Right forelimb (tissue), 1 donor: ENCODE measurements at regions not wholly inside any gene's neighbourhood (a gene's known extent, or its start where the extent isn't known, plus 50 kb on each side); places are given as distances from the start of the nearest gene placed in this dataset.
A peak's percentile ranks its signal among the peaks of the same experiment; 100 is the strongest.

Experiments
- DNase-seq: peaks from one replicate; pipeline ENCODE4 v3.0.0-alpha.2; 2018

DNA sequence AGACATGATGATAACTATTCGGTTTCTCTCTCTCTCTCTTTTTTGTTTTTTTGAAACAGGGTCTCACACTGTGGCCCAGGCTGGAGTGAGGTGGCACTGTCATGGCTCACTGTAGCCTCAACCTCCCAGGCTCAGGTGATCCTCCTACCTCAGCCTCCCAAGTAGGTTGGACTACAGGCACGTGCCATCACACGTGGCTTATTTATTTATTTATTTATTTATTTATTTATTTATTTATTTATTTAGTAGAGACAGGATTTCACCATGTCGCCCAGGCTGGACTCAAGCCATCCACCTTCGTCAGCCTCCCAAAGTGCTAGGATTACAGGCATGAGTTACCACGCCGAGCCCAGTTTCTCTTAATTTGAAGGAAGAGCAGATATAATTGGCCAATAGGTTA, 427.9 kb upstream of the JAG1 start:
- DNase-seq: no peak

DNA sequence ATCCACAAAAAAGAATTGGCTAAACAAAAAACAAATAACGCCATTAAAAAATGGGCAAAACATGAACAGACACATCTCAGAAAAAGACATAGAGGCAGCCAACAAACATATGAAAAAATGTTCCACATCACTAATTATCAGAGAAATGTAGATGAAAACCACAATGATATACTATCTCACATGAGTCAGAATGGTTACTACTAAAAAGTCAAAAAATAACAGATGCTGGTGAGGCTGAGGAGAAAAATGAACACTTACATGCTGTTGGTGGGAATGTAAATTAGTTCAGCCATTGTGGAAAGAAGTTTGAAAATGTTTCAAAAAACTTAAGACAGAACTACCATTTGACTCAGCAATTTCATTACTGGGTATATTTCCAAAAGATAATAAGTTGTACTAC, 430.1 kb upstream of the JAG1 start:
- no peak for DNase-seq

DNA sequence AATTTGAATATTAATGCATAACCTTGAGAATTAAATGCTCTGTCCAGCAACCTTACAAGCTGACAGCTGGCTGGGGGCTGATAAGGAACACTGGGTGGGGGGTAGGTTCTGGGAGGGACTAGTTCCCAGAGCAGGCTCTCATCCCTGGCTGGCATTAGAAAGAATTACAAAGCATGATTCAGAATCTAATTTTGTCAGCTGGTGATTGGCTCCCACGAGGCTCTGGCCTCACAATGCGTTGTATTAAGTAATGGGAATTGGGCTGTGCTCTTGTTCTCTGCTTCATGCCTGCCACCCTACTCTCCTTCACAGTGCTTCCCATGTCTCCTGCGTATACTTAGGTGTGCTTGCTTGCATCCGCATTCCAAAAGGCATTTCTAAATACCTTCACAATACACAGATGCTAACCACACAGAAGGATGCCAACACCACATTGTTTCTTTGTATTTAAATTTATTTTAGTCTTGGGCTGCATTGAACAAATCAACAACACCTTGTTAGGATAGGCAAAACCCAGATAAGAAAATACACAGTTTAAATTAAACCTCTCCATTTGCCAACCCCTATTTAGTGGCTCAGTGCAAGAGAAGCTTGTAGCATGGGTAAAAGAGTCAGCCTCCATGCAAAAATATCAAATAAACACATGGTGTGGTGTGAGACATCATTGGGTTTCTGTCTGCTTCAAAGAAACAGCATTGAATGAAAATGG, 434.5 kb upstream of the JAG1 start:
- no peak for DNase-seq

DNA sequence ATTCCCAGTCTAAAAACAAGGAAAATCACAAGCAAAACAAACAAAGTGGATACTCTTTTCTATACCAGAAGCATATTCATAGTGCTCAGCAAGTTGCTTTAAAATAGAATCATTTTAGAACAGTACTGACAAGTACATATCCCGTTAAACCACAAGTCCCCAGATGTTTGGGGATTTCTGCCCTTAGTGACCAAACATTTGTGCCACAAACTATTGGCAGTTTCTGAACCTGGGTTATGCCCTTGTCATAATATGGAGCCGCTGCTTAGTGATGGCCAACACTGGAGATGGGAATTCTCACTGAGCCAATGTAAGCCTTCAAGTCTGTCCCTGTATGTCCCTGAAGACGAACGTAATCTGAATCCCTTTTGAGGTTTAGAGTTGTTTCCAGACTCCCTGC, 436.7 kb upstream of the JAG1 start:
- DNase-seq: no peak

DNA sequence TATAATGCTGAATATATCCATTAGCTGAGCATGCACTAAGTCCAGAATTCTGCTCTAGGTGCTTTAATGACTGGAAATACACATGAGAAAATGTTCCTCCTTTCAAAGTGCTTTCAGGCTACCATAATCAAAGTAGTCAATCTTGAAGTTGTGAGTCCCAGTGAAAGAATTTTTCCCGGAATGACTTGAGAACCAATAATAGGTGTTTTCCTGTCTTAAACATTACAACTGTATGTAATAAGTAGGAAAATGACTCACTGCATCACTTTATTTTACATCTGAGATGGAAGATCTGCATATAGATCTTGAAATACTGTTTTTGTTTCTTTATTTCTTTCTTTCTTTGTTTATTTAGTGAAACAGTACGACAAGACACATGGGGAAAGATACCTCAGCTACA, 437.4 kb upstream of the JAG1 start:
- DNase-seq: no peak

DNA sequence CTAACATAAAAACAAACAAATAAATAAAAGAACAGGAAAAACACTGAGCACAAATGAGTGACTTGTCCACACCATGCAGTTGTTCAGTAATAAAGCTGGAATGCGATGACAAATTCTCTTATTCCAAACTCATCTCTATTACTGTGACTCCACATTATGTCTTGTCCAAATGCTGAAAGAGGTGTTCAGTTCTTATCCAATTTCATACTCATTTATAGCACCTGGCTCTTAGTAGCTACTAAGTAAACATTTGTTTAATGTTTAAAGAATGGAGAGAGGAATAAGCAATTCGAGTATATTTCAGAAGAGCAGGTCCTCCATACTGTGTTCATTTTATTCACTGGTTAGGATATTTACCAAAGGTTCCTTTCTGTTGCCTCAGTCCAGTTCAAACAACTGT, 439.0 kb upstream of the JAG1 start:
- no peak for DNase-seq

DNA sequence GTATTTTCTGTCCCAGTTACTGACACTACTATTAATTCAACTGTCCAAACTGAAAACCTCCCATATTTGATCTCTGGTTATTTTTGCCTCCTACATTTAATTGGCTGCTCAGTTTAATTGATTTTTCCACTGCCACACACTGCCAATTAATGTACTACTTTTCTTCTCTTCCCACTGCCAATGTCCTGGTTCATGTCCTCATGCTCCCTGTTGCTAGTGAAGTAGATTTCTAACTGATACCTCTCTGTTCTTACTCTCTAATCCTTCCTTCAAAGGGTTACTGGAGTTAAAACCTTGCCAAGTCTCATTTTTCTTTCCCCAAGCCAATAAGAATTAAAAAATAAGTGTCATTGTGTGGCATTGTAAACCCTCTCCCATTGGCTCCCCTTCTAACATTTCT, 440.6 kb upstream of the JAG1 start:
- no peak for DNase-seq

DNA sequence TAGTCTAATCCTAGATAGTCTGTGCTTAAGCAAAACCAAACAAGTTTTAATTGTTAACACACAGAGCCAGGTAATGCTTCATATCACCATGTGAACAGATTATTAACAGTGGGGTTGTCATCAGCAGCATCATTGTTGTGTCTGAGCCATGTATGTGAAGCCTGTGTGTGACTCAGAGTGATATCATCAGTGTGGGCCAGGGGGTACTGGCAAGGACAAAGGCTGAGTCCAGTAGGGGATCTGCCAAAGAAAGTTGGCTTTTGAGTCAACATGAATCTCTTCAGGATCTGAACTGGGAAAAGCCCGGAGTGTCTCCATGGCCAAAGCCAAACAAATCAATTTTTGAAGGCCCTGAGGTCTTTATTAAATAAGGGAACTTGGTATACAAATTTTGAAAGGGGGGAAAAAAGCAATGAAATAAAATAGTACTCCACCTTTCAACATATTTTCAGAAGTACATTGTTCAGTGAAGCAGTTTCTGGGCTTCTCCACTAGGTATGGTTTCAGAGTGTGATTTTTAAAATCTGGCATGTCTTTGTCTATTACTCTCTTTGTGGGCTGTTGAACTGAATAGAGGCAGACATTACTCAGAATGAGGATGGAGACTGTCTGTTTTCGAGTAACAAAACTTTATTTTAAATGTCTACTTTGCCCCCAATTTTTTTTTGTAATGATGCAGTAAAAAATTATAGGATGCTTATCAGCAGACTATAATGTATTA, 444.2 kb upstream of the JAG1 start:
- DNase-seq: no peak

DNA sequence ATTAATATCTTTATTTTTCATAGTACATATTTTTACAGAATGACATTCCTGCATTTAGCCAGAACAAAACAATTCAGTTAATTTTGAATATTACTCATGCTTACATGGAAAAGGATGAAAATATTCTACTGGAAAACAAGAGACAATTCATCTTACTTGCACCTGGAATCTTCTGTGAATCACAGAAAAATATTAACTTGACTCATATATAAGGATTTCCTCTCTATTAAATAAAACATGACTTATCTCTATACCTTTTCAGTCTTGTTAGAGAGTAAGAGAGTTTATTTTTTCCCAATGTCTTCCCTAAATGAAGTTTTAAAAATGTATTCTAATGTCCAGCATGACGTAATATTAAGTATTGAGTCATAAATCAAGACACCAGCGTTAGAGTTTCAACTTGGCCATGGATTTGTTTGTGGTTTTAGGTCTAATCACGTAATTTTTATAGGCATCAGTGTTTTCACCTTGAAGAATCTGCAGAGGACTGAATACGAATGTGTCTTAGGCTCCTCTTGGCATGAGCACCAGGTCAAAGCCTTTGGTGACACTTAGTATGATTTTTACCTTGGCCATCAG, 445.1 kb upstream of the JAG1 start:
- no peak for DNase-seq

DNA sequence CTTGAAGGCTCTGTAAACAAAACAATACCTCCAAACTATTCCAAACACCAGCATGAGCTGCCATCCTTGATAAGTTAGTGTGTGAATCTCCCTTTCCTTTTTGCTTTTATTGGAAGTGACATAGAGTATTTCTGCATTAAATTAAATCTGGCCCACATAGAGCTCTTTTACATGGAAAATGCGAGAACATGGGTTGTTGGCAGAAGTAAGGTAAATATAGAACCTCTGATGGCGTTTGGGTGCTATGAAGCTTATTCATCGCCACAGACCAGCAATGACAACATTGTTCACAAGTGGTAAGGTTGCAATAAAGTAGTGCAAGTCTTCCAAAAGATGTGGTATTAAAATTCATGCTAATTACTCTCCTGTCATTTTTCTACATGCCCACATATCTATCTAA, 445.8 kb upstream of the JAG1 start:
- DNase-seq: no peak

DNA sequence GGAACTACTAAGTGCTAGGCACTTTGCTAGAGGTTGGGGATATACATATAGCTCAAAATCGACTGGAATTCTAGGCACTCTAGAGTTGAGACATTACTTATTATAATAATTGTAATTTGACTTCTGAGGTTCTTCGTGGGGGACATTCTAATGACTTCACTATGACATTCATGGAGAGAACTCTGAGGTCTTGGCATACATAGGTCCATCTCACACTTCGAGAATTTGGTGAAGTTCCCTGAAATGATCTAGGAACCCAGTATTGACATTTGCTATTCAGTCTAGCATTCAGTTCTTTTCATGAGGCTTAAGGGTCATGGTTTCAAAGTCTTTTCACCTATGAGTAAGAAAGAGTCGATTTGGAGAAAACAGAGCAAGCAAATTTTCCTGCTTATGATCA, 446.6 kb upstream of the JAG1 start:
- DNase-seq: no peak

DNA sequence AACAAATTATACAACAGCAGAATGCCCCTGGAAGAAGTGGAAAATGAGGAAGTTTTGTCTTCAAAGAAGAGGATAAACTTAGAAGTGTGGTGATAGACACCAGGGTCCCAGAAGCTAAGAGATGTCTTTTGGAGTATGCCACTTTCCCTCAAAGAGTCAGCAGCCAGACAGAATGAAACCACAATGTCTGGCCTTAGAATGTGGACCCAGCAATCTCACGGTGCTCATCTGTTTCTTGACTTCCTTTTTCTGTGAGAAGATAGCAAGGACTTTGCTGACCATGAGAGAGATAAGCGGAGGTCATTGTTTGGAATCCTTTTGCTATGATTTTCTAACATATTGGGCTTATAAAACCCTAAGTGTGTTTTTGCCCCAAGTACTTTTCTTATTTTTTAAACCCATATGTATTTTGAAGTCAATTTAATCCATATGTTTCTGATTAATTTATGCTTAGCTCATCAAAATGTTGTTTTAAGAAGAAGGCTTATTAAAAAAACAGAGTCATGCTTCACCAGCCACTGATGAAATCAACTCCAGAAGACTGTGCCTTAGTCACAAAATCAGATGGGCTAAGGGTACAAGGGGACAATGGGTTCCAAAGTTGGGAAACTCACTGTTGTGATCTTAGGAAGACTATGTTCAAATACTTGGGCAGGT, 451.2 kb upstream of the JAG1 start:
- DNase-seq: no peak

DNA sequence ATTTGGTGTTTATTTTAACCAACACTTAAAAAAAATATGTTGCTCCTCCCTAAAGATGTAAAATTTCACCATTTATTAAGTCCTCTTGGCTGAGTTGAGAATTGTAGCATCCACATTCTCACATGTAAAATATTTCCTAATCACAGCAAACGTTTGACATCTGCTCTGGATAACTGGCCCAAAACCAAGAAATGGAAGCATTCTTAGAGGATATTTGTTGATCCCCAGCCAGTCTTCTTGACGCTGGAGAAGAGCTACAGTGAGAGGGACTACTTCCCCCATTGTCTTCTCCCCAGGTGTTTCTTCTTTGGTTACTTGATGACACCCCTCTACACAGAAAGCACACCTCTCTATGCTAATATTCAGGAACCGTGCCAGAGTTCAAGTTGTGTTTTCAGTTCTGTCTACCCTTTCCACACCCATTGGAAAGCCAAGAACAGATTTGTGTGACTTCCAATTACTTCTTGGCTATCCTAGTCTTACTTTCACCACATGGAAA, 454.5 kb upstream of the JAG1 start:
- DNase-seq: peak; percentile 49

DNA sequence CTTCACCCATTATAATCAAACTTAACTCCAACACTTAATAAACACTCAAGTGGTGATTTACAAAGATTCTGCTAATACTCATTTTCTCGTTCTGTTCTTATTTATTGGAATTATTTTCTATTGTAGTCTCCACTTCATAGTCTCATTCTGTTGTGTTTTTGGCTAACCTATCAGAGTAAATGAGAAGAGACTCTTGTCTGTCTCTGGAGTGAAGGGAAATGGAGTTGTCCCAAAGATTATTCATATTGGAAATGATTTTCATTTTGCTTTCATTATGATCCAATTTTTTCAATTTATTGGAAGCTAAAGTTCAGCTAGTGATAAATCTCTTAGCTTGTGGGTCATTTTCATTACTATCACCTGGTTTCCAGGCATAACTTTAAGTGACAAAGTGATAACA, 454.9 kb upstream of the JAG1 start:
- no peak for DNase-seq

DNA sequence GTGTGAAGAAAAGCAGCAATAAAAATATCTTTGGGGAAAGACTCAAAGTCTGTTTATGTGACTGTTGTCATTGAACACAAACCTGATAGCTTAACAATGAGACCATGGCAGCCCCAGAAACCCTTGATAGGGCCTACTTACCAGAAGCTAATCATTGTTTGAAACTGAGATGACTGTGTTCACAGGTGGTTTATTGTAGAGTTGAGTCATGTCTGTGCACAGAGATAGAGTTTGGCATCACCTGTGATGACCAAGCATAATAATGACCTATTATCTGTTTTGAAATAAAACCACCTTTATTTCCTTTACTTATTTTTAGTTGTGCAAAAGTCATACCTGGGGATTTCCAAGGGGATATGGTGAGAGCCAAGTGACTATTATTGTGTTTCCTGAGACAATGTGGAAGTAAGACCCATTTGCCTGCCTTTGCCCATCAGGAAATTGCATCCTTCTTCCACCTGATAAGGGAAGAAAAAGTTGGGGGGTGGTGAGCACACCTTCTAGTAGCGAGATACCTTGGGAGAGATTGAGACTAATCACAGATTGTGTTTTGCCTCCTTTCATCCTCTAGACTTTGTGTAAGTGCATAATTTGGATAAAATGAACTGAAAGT, 456.9 kb upstream of the JAG1 start:
- DNase-seq: no peak

DNA sequence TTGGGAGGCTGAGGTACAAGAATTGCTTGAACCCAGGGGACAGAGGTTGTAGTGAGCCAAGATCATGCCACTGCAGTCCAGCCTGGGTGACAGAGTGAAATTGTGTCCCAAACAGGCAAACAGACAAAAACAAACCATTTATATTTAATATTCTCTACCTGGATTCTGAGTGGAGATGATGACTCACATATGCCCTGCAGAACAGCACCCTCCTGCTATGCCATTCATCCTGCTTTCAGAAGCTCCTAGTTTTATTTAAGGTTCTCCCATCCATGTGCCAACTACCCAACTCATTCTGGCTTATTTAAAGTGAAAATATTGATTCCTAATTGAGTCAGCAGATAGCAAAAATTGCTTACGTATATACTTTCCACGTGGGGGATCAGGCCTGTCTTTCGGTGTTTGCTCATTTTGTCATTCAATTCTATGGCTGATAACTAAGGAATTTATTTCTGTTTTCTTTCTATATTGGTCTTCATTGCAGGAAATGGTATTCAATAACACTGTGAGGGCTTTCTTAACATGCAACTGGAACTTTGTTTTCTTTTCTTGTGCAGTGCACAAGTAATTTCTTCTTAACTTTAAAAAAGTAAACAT, 459.1 kb upstream of the JAG1 start:
- DNase-seq: no peak

DNA sequence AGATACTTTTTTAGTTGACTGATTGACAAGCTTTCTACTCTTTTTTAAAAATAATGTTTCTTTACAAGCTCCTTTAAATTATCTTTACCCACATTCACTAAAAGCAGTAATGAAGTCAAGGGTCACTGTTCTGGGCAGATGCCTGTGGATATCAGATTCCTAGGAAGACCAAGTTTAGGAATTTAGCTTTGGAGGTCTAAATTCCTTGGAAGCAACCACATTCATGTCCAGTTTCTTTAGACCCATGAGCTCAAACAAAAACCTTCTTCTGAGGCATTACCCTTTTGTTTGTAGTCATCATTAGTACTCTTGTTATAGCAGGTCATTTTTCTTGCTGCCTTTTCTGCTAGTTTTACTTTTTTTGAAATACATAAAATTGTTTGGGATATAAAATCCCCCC, 462.9 kb upstream of the JAG1 start:
- no peak for DNase-seq

DNA sequence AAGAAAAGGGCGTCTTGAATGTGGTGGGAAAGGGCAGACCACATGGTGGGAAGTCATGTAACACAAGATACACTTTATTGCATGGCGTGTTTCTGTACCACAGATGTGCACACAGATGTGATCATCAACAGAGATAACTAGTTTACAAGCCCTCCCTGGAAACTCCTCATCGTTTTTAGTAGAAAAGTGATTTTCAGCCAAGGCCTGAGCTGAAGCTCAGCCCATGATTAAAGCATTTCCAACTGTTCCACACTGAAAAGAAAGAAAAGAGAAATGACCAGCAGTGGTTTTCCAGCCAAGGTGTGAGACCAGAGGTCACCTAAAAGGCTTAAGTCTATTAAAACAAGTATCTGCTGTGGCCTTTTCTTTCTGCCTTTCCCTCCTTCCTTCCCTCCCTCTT, 463.9 kb upstream of the JAG1 start:
- DNase-seq: no peak

DNA sequence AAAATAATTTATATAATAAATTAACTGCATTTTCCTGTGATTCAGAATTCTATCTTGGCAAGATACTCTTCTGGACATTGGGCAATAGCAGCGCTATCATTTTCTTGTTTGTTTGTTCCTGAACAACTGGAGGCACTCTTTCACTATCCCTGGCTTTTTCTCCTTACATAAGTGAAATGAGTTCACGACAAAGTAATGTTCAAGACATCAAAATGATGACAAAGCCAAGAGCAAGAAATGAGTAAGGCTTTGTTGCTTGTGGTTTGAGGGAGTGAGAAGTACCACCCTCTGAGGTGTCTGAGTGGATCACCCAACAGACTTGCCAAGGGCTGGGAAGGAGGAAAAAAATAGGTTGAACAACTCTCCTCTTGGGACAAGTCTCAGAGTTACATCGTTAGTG, 466.6 kb upstream of the JAG1 start:
- no peak for DNase-seq

DNA sequence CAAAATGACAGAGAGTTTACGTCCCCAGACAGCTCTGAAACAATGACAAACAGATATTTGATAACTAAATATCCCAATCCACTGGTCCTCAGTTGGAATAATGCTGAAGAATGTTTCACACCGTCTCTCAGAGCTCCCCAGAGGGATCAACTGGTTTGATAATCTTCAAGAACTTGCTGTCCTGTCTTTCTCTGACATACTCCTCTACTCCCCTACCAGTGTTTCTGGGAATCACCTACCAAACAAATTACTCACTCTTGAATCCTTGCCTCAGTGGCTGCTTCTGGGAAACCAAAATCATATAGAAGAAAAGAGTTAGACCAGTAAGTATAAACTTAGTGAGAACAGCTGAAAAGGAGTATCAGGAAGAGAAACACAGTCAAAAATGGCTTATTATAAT, 469.7 kb upstream of the JAG1 start:
- no peak for DNase-seq

DNA sequence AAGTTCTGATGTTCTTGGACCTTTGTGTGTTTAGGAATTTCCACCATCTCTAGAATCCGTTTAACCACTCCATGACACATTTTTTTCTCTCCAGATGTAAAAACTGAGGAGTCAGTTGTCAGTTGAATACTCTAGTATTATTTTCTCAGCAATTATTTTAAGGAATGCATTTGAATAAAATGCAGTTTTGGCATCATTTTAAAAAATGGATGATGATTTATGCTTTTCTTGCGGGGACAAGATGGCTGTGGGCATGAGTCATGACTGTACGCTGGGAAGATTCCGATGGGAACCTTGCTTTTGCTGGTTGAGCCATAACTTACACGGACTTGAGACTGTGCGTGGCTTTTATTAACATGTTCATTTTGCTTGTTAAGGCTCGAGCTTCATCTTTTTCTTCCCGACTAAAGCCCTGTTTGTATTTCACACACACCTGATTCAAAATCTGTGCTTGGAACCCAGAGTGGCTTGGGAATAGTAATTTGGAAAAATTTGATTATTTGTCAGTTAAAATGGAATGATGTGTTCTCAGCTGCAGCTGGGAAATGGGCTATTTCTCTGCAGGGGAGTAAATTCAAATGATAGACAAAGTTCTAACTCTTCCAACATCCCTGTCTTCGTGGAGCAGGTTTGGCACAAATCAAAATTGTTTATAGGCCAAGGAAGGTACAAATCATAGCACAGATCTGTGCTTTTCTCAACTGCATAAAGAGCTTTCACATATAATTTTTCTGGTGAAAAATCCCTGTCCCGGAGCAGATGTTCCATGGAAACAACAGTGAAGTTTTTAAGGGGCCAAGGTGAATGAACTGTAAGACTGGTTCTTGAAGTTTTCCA, 470.5 kb upstream of the JAG1 start:
- no peak for DNase-seq

DNA sequence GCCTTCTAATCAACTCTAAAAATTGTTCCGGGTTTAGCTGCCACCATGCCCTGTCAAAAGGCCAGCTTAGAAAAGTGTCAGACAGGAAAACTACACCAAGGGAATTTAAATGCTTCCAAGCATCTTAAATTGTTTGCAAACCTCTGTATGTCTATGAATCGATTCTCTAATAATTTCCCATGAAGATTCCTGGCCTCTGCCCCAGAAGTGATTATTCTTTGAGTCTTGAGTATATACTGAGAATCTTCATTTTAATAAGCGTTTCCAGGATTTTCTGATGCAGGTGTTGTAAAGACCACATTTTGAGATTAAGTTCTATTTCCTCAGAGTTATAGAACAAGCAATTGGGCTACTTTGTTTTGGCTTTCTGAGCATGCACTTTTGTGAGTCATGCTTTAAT, 471.8 kb upstream of the JAG1 start:
- DNase-seq: no peak
